GM18499 (cell line): ENCODE measurements at regions not wholly inside any gene's neighbourhood (a gene's known extent, or its start where the extent isn't known, plus 50 kb on each side); places are given as distances from the start of the nearest gene placed in this dataset.

Source experiments
- ATAC-seq: cut with Tn5 transposase; IDR thresholded peaks from one replicate; pipeline ENCODE4 v1.9.1; 2021; ENCODE audit warnings: moderate number of reproducible peaks; ENCODE audit not compliant: insufficient read depth, unreplicated experiment

GRCh38 chr21:28671549-28672195, 321.0 kb downstream of the LTN1 start:
- ATAC-seq = no peak

- no peak for ATAC-seq
Observed at GRCh38 chr21:28669971-28670653, 322.6 kb downstream of the LTN1 start.

GRCh38 chr21:28669321-28669720, 323.4 kb downstream of the LTN1 start:
- ATAC-seq = no peak

- ATAC-seq = no peak
Observed at GRCh38 chr21:28663754-28664153, 328.9 kb downstream of the LTN1 start.

GRCh38 chr21:28663111-28663693, 329.5 kb downstream of the LTN1 start:
- ATAC-seq = no peak

GRCh38 chr21:28657566-28657965, 335.1 kb downstream of the LTN1 start:
- ATAC-seq = no peak

- no peak for ATAC-seq
Observed at GRCh38 chr21:28655471-28655870, 337.2 kb downstream of the LTN1 start.

- no peak for ATAC-seq
Observed at GRCh38 chr21:28654406-28654805, 338.3 kb downstream of the LTN1 start.

GRCh38 chr21:28644762-28645161, 347.9 kb downstream of the LTN1 start:
- no peak for ATAC-seq

- ATAC-seq = no peak
Observed at GRCh38 chr21:28642891-28643290, 349.8 kb downstream of the LTN1 start.

GRCh38 chr21:28641731-28642130, 350.9 kb downstream of the LTN1 start:
- no peak for ATAC-seq

GRCh38 chr21:28640326-28640725, 352.4 kb downstream of the LTN1 start:
- ATAC-seq = no peak

- ATAC-seq = no peak
Observed at GRCh38 chr21:28639737-28640136, 352.9 kb downstream of the LTN1 start.

GRCh38 chr21:28636752-28637691, 355.7 kb downstream of the LTN1 start:
- no peak for ATAC-seq

- ATAC-seq = no peak
Observed at GRCh38 chr21:28635541-28635940, 357.1 kb downstream of the LTN1 start.

- no peak for ATAC-seq
Observed at GRCh38 chr21:28633839-28634555, 358.7 kb downstream of the LTN1 start.

GRCh38 chr21:28632755-28633408, 359.8 kb downstream of the LTN1 start:
- ATAC-seq = no peak

GRCh38 chr21:28627691-28628090, 365.0 kb downstream of the LTN1 start:
- ATAC-seq = no peak

GRCh38 chr21:28627261-28627660, 365.4 kb downstream of the LTN1 start:
- no peak for ATAC-seq

- no peak for ATAC-seq
Observed at GRCh38 chr21:28624626-28625025, 368.1 kb downstream of the LTN1 start.
